AG09319 (cell line): ENCODE measurements at regions not wholly inside any gene's neighbourhood (a gene's known extent, or its start where the extent isn't known, plus 50 kb on each side); places are given as distances from the start of the nearest gene placed in this dataset.

Experiments
- DNase-seq: peaks from one replicate; pipeline ENCODE4 v3.0.0-alpha.2; 2010; ENCODE audit warnings: low read depth; ENCODE audit errors: extremely low read depth
- TF ChIP-seq, protein P1 (sequence below): IDR thresholded peaks from 2 replicates; pipeline ENCODE4 v1.5.1; 2011; ENCODE audit warnings: low read depth, mild to moderate bottlenecking, inconsistent platforms, low read length, moderate library complexity

DNA sequence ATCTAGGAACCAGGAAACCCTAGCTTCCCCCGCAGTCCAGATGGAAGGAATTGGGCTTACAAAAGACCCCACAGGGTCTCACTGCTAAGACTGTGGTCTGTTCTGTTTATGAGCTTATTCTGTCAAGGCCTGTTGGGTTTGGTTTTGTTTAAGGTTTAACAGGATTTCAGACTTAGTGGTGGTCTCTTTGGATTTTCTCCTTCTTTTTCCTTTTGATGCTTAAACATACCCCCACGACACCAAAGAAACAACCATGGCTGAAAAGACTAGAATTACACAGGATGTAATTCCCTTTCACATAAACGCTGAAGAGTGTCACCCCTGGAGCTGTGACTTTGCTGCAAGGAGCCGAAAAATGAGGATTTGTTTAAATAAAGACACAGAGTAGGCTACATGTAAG lies 408.6 kb downstream of the PREX1 start:
- TF ChIP-seq, protein P1, sequence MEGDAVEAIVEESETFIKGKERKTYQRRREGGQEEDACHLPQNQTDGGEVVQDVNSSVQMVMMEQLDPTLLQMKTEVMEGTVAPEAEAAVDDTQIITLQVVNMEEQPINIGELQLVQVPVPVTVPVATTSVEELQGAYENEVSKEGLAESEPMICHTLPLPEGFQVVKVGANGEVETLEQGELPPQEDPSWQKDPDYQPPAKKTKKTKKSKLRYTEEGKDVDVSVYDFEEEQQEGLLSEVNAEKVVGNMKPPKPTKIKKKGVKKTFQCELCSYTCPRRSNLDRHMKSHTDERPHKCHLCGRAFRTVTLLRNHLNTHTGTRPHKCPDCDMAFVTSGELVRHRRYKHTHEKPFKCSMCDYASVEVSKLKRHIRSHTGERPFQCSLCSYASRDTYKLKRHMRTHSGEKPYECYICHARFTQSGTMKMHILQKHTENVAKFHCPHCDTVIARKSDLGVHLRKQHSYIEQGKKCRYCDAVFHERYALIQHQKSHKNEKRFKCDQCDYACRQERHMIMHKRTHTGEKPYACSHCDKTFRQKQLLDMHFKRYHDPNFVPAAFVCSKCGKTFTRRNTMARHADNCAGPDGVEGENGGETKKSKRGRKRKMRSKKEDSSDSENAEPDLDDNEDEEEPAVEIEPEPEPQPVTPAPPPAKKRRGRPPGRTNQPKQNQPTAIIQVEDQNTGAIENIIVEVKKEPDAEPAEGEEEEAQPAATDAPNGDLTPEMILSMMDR, result no peak
- no peak for DNase-seq

DNA sequence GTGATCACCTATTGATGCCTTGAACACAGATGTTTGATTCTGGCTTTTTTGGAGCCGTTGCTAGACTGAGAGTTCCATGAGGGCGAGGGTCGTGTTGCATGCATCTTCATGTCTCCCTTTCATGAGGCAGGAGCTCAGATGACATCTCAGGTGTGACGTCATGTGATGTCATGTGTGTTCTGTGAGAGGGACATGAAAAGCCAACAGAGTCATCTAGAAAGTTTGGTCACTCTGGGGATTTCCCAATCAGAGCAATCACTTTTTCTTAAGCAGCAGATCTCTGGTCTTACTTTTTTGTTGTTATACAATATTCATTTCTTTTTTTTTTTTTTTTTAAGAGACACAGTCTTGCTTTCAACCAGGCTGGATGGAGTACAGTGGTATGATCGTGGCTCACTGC lies 411.8 kb downstream of the PREX1 start:
- TF ChIP-seq, protein P1, result no peak
- no peak for DNase-seq

DNA sequence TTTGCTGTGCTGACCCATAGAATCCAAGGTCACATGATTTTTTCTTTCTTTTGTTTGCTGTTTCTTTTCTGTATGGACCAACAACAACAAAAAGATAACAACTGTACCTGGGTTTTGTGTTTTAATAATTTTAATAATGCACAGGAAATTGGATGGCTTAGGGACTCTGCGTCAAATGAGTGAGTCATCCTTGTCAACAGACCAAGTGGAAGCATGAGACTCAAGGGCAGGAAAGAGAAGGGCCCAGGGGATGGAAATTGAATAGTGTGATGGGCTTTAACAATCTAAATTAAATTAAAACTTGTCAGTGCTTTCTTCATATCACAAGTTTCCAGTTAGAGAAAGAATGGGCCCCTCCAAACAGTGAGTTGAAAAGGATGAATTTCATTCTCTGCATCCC lies 413.0 kb downstream of the PREX1 start:
- TF ChIP-seq, protein P1, result no peak
- no peak for DNase-seq

DNA sequence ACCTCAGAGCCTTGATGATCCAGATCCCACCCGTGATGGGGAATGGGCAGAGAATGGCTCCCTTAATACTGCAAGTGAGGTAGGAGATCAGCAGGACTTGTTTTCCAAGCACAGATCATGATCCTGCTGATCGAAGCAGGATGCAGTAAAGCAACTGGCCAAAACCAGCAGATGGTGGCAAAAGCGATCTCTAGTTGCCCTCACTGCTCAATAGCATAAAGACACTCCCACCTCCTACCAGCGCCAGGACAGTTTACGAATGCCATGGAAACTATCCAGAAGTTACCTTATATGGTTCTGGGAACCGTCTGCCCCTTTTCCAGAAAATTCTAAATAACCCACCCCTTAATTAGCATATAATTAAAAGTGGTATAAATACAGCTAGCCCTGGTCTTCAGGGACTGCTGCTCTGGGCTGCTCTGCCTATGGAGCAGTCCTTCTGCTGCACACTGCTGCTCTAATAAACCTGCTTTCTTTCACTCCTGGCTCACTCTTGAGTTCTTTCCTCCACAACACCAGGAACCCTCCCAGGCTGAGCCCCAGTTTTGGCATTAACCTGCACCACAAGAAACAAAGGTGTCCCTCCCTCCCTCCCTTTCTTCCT lies 415.8 kb downstream of the PREX1 start:
- no peak for DNase-seq
- TF ChIP-seq, protein P1, result no peak

DNA sequence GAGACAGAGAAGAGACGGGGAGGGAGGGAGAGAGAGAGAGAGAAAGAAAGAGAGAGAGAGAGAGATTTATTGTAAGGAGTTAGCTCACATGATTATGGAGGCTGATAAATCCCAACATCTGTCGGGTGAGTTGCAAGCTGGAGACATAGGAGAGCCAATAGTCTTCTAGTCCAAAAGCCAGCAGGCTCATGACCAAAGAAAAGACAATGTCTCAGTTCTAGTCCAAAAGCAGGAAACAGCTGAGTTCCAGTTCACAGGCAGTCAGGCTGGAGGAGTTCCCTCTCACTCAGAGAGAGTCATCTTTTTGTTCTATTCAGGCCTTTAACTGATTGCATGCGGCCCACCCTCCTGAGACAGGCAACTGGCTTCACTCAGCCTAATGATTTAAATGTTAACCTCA lies 416.6 kb downstream of the PREX1 start:
- DNase-seq, result no peak
- TF ChIP-seq, protein P1, result no peak

DNA sequence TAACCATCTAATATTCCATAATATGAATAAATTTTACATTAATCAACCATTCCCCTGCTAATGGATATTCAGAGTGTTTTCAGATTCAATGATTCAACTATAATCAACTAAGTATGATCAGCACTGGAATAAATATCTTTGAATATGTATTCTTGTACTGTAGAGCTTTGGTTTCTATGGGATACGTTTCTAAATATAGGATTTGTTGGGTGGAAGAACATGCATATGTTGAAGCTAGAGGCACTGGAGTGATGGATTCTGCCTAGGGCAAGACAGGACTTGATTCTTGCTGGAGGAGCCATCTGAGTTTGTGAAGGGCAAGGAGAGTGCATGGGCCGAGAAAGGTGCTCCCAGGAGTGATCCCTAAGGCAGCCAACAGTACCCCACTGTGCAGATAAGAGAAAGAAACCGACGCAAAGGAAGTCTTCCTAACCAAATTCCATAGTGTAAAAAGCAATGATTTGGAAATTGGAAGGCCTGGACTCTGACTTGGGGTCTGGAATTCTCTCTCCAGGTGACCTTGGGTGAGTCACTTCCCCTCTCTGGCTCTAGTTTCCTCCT lies 418.7 kb downstream of the PREX1 start:
- DNase-seq, result no peak
- TF ChIP-seq, protein P1, result no peak

DNA sequence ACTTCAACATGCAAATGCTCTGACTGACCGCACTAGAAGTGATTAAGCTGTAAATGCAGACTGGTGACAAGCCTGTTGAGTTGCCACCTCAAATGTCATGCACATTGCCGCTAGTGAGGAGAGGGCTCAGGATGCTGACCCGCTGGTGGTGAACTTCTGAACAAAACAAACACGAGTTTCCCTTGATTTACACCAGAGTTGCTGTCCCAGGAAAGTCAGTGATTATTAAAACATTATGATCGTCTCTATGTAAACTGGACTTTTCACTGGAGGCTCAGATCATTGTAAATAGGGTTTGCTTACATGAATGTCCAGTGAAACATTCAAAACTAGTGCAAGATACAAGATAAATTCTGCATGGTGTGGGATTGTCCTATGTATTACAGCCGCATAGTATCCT lies 420.1 kb downstream of the PREX1 start:
- TF ChIP-seq, protein P1, result no peak
- no peak for DNase-seq
